Mesothelial cell of epicardium (in vitro differentiated cells): ENCODE measurements at regions not wholly inside any gene's neighbourhood (a gene's known extent, or its start where the extent isn't known, plus 50 kb on each side); places are given as distances from the start of the nearest gene placed in this dataset.

Source experiments
- DNase-seq, 2 experiments: peaks; one replicate each; pipeline ENCODE4 v3.0.0; 2021; ENCODE audit warnings: low spot score in 2 of 2; ENCODE audit not compliant: unreplicated experiment in 2 of 2
- H3K27ac Mint-ChIP-seq: 2 replicates; pipeline ENCODE4 v1.8.0; 2021; ENCODE audit warnings: mixed read lengths
- H3K27me3 Mint-ChIP-seq: 2 replicates; pipeline ENCODE4 v1.8.0; 2021; ENCODE audit warnings: low read depth, mixed read lengths
- H3K36me3 Mint-ChIP-seq: 2 replicates; pipeline ENCODE4 v1.8.0; 2021; ENCODE audit warnings: mixed read lengths
- H3K4me1 Mint-ChIP-seq: 2 replicates; pipeline ENCODE4 v1.8.0; 2021; ENCODE audit warnings: mixed read lengths
- H3K4me3 Mint-ChIP-seq: 2 replicates; pipeline ENCODE4 v1.8.0; 2021; ENCODE audit warnings: mild to moderate bottlenecking, moderate library complexity, mixed read lengths
- H3K9me3 Mint-ChIP-seq: 2 replicates; pipeline ENCODE4 v1.8.0; 2021; ENCODE audit warnings: mixed read lengths
- CTCF ChIP-seq: fragments of 200-600 bp; sonication (generic); IDR thresholded peaks from one replicate; pipeline ENCODE4 v1.5.0; 2021; ENCODE audit warnings: antibody characterized with exemption; ENCODE audit not compliant: unreplicated experiment

GRCh38 chr11:70918242-70918641, 334.1 kb downstream of the SHANK2 start:
- DNase-seq: no peak
- Mint-ChIP-seq H3K9me3 (peaks cover 37% of the 10 kb centered on the region), H3K36me3 (peaks cover 2% of the 10 kb centered on the region), H3K27me3 (no peaks in the 10 kb centered on the region), H3K27ac (no peak overlapping the region), H3K4me1 (no peaks in the 10 kb centered on the region), H3K4me3 (no peak overlapping the region)
- no peak for TF ChIP-seq CTCF

- TF ChIP-seq CTCF: no peak
- no peaks in the 10 kb centered on the region for H3K27me3 Mint-ChIP-seq
- H3K4me1 Mint-ChIP-seq: no peaks in the 10 kb centered on the region
- H3K4me3 Mint-ChIP-seq: no peak overlapping the region
- peaks cover 2% of the 10 kb centered on the region for H3K36me3 Mint-ChIP-seq
- no peak overlapping the region for H3K27ac Mint-ChIP-seq
- H3K9me3 Mint-ChIP-seq: peaks cover 37% of the 10 kb centered on the region
- no peak for DNase-seq
These were observed 330.6 kb downstream of the SHANK2 start for GRCh38 chr11:70921804-70922203.

- H3K4me3 Mint-ChIP-seq: no peak overlapping the region
- no peak overlapping the region for H3K27ac Mint-ChIP-seq
- H3K9me3 Mint-ChIP-seq: peaks cover 32% of the 10 kb centered on the region
- H3K4me1 Mint-ChIP-seq: no peaks in the 10 kb centered on the region
- no peaks in the 10 kb centered on the region for H3K27me3 Mint-ChIP-seq
- no peak for TF ChIP-seq CTCF
- peaks cover 2% of the 10 kb centered on the region for H3K36me3 Mint-ChIP-seq
- DNase-seq: no peak
These were observed 328.3 kb downstream of the SHANK2 start for GRCh38 chr11:70924108-70924507.

GRCh38 chr11:70925238-70925637, 327.1 kb downstream of the SHANK2 start:
- Mint-ChIP-seq H3K4me1 (no peaks in the 10 kb centered on the region), H3K36me3 (peaks cover 2% of the 10 kb centered on the region), H3K27me3 (no peaks in the 10 kb centered on the region), H3K4me3 (no peak overlapping the region), H3K9me3 (peaks cover 27% of the 10 kb centered on the region), H3K27ac (no peak overlapping the region)
- no peak for DNase-seq
- TF ChIP-seq CTCF: no peak

- Mint-ChIP-seq H3K4me3 (no peak overlapping the region), H3K36me3 (no peaks in the 10 kb centered on the region), H3K27me3 (no peaks in the 10 kb centered on the region), H3K4me1 (no peaks in the 10 kb centered on the region), H3K27ac (no peak overlapping the region), H3K9me3 (peaks cover 12% of the 10 kb centered on the region)
- no peak for DNase-seq
- TF ChIP-seq CTCF: no peak
These were observed 325.7 kb downstream of the SHANK2 start for GRCh38 chr11:70926543-70927201.
